ENCODE measurements at regions not wholly inside any gene's neighbourhood (a gene's known extent, or its start where the extent isn't known, plus 50 kb on each side); places are given as distances from the start of the nearest gene placed in this dataset.

GRCh38 chr18:54521846-54522245 is 69.2 kb upstream of the DYNAP start:
- DNase-seq (no peak), ATAC-seq (ENCODE audit: low read depth) (no peak)
- intact Hi-C loops (cut with micrococcal nuclease) (no loop called here), dilution Hi-C loops (cut with HindIII; ENCODE audit: low sequenced_read_pairs, unreplicated experiment) (no loop called here), in situ Hi-C loops (cut with MboI; ENCODE audit: low sequenced_read_pairs) (no loop called here)
- no CpG with 5 or more reads among the region's 1 CpG for WGBS, 2 experiments (ENCODE audit: extremely low coverage in 2 of 2, insufficient read length in 1 of 2)
- Histone ChIP-seq H3K4ac (ENCODE audit: low read depth, low read length) (no peak overlapping the region), H4K8ac (ENCODE audit: low read depth in 2 of 2, low read length in 2 of 2) (no peak overlapping the region), H3K56ac (ENCODE audit: extremely low read depth, insufficient read depth, low read length) (no peak overlapping the region), H3K4me2 (ENCODE audit: low read depth, low read length) (no peak overlapping the region), H4K20me1 (ENCODE audit: insufficient read depth, low read length) (no peaks in the 10 kb centered on the region), H2AFZ (replicated peaks; ENCODE audit: low read length, poor library complexity) (no peak overlapping the region), H3K79me1 (ENCODE audit: low read depth in 1 of 2, low read length in 2 of 2) (no peaks in the 10 kb centered on the region), H3K4me1 (ENCODE audit: control insufficient read depth, insufficient read depth, low read length) (no peaks in the 10 kb centered on the region), H3K27ac (ENCODE audit: insufficient read depth, low read length) (no peak overlapping the region), H2AK9ac (replicated peaks; ENCODE audit: low read depth, low read length, poor library complexity) (no peak overlapping the region), H3K9me3 (ENCODE audit: control insufficient read depth, insufficient read depth, low read length) (no peaks in the 10 kb centered on the region), H3K27me3 (ENCODE audit: control insufficient read depth, insufficient read depth, low read length) (no peaks in the 10 kb centered on the region), H2BK5ac (ENCODE audit: low read depth, low read length, poor library complexity, severe bottlenecking) (no peak overlapping the region), H3K9me1 (ENCODE audit: insufficient read depth, low read length) (no peaks in the 10 kb centered on the region), H3K14ac (replicated peaks; ENCODE audit: low read depth, low read length) (no peak overlapping the region), H3K18ac (ENCODE audit: low read depth, low read length) (no peak overlapping the region), H3K9ac (ENCODE audit: low read depth, low read length) (no peak overlapping the region), H2AK5ac (ENCODE audit: low read depth, low read length) (no peak overlapping the region), H4K5ac (ENCODE audit: low read depth, low read length) (no peak overlapping the region), H3K36me3 (ENCODE audit: control insufficient read depth, insufficient read depth, low read length) (no peaks in the 10 kb centered on the region), H2BK120ac (ENCODE audit: low read depth, low read length) (no peak overlapping the region), H2BK20ac (ENCODE audit: low read depth, low read length) (no peak overlapping the region), H2BK15ac (ENCODE audit: low read depth, low read length) (no peak overlapping the region), H3K4me3 (ENCODE audit: insufficient read depth, low read depth, low read length) (no peak overlapping the region), H4K91ac (ENCODE audit: insufficient read depth, low read depth, low read length) (no peak overlapping the region), H3K23ac (ENCODE audit: low read depth, low read length) (no peak overlapping the region)
- TF ChIP-seq MXI1 (IDR thresholded peaks at IDR 0.05; ENCODE audit: borderline replicate concordance, low read depth, low read length) (no peak), MAFK (IDR thresholded peaks at IDR 0.05; ENCODE audit: low read depth, low read length) (no peak), CEBPB (IDR thresholded peaks at IDR 0.05; ENCODE audit: low read depth, low read length) (no peak), ELK1 (IDR thresholded peaks at IDR 0.05; ENCODE audit: borderline replicate concordance, low read depth, low read length) (no peak)
- ChIA-PET POLR2A (ENCODE audit: unreplicated experiment) (no interaction called here), CTCF (no interaction called here)
- BruUV-seq (replicated peaks) = no TSS peak
